ENCODE measurements at regions not wholly inside any gene's neighbourhood (a gene's known extent, or its start where the extent isn't known, plus 50 kb on each side); places are given as distances from the start of the nearest gene placed in this dataset.
A peak's percentile ranks its signal among the peaks of the same experiment; 100 is the strongest.

GRCh38 chr9:90421786-90422185, 220.8 kb downstream of the DIRAS2 start:
- TF ChIP-seq CTCF (IDR thresholded peaks at IDR 0.05; ENCODE audit: control extremely low read depth, extremely low read depth): no peak
- H3K27me3 ChIP-seq (ENCODE audit: control insufficient read depth in 3 of 3, insufficient read depth in 3 of 3, low read length in 2 of 3): no peaks in the 10 kb centered on the region
- H3K9me3 ChIP-seq (ENCODE audit: control insufficient read depth in 4 of 4, insufficient read depth in 3 of 4, low read length in 3 of 4): no peaks in the 10 kb centered on the region

GRCh38 chr9:90423661-90424193, 218.9 kb downstream of the DIRAS2 start:
- TF ChIP-seq CTCF (IDR thresholded peaks at IDR 0.05; ENCODE audit: control extremely low read depth, extremely low read depth): no peak
- DNase-seq (no peak), ATAC-seq (ENCODE audit: insufficient read depth, low FRiP score) (no peak)
- no peak overlapping the region for H3K27ac ChIP-seq (ENCODE audit: low read depth in 1 of 2, low read length in 1 of 2)
- H3K27me3 ChIP-seq (ENCODE audit: control insufficient read depth in 3 of 3, insufficient read depth in 3 of 3, low read length in 2 of 3): no peaks in the 10 kb centered on the region
- no peak overlapping the region for H3K9ac ChIP-seq (ENCODE audit: insufficient read depth in 1 of 2, low read length in 2 of 2)
- H3K4me1 ChIP-seq (ENCODE audit: control insufficient read depth in 5 of 5, insufficient read depth in 5 of 5, low read length in 5 of 5): peaks cover 0 to 1% (median 0%) of the 10 kb centered on the region in 5 donors
- 67 to 83% methylated on average over 10 of the region's 10 CpGs for WGBS, 2 donors
- H3K36me3 ChIP-seq (ENCODE audit: control insufficient read depth in 4 of 4, insufficient read depth in 4 of 4, low read length in 4 of 4): no peaks in the 10 kb centered on the region
- no peaks in the 10 kb centered on the region for H3K9me3 ChIP-seq (ENCODE audit: control insufficient read depth in 4 of 4, insufficient read depth in 3 of 4, low read length in 3 of 4)
- H3K4me3 ChIP-seq: no peak overlapping the region

More at GRCh38 chr9:90421786-90422185, 220.8 kb downstream of the DIRAS2 start:
- ATAC-seq (ENCODE audit: insufficient read depth, low FRiP score) (no peak), DNase-seq (no peak)
- Histone ChIP-seq H3K36me3 (ENCODE audit: control insufficient read depth in 4 of 4, insufficient read depth in 4 of 4, low read length in 4 of 4) (no peaks in the 10 kb centered on the region), H3K9ac (ENCODE audit: insufficient read depth in 1 of 2, low read length in 2 of 2) (no peak overlapping the region), H3K4me1 (ENCODE audit: control insufficient read depth in 5 of 5, insufficient read depth in 5 of 5, low read length in 5 of 5) (peaks cover 0 to 1% (median 0%) of the 10 kb centered on the region in 5 donors), H3K27ac (ENCODE audit: low read depth in 1 of 2, low read length in 1 of 2) (no peak overlapping the region), H3K4me3 (no peak overlapping the region)
- 83 to 88% methylated on average over 3 of the region's 3 CpGs for WGBS, 2 donors

- Histone ChIP-seq H3K27ac (ENCODE audit: low read depth in 1 of 2, low read length in 1 of 2) (no peak overlapping the region), H3K27me3 (ENCODE audit: control insufficient read depth in 3 of 3, insufficient read depth in 3 of 3, low read length in 2 of 3) (no peaks in the 10 kb centered on the region), H3K9me3 (ENCODE audit: control insufficient read depth in 4 of 4, insufficient read depth in 3 of 4, low read length in 3 of 4) (no peaks in the 10 kb centered on the region), H3K36me3 (ENCODE audit: control insufficient read depth in 4 of 4, insufficient read depth in 4 of 4, low read length in 4 of 4) (no peaks in the 10 kb centered on the region), H3K4me3 (no peak overlapping the region), H3K9ac (ENCODE audit: insufficient read depth in 1 of 2, low read length in 2 of 2) (no peak overlapping the region), H3K4me1 (ENCODE audit: control insufficient read depth in 5 of 5, insufficient read depth in 5 of 5, low read length in 5 of 5) (peaks cover 0 to 8% (median 0%) of the 10 kb centered on the region in 5 donors)
- 88 to 90% methylated on average over 10 of the region's 10 CpGs for WGBS, 2 donors
- TF ChIP-seq CTCF (IDR thresholded peaks at IDR 0.05; ENCODE audit: control extremely low read depth, extremely low read depth): no peak
- ATAC-seq (ENCODE audit: insufficient read depth, low FRiP score): no peak
- no peak for DNase-seq
Observed at GRCh38 chr9:90428517-90428916, 214.1 kb downstream of the DIRAS2 start.

GRCh38 chr9:90432951-90433350, 209.7 kb downstream of the DIRAS2 start:
- H3K27ac ChIP-seq (ENCODE audit: low read depth in 1 of 2, low read length in 1 of 2): peak overlapping the region in 1 of 2 donors; percentile 54
- TF ChIP-seq CTCF (IDR thresholded peaks at IDR 0.05; ENCODE audit: control extremely low read depth, extremely low read depth): no peak
- WGBS, 2 donors: 63 to 90% methylated on average over 8 of the region's 8 CpGs
- no peaks in the 10 kb centered on the region for H3K9me3 ChIP-seq (ENCODE audit: control insufficient read depth in 4 of 4, insufficient read depth in 3 of 4, low read length in 3 of 4)
- peak; percentile 38 for ATAC-seq (ENCODE audit: insufficient read depth, low FRiP score)
- peaks cover 0 to 5% (median 0%) of the 10 kb centered on the region in 3 donors for H3K27me3 ChIP-seq (ENCODE audit: control insufficient read depth in 3 of 3, insufficient read depth in 3 of 3, low read length in 2 of 3)
- peak overlapping the region in 1 of 2 donors; percentile 63 for H3K9ac ChIP-seq (ENCODE audit: insufficient read depth in 1 of 2, low read length in 2 of 2)
- peaks cover 0 to 8% (median 0%) of the 10 kb centered on the region in 5 donors for H3K4me1 ChIP-seq (ENCODE audit: control insufficient read depth in 5 of 5, insufficient read depth in 5 of 5, low read length in 5 of 5)
- H3K36me3 ChIP-seq (ENCODE audit: control insufficient read depth in 4 of 4, insufficient read depth in 4 of 4, low read length in 4 of 4): no peaks in the 10 kb centered on the region
- no peak for DNase-seq
- no peak overlapping the region for H3K4me3 ChIP-seq
